SU-DHL-6 (cell line): ENCODE measurements at regions not wholly inside any gene's neighbourhood (a gene's known extent, or its start where the extent isn't known, plus 50 kb on each side); places are given as distances from the start of the nearest gene placed in this dataset.

Experiments used
- CTCF ChIP-seq: fragments of 200-600 bp; sonication (generic); IDR thresholded peaks from one replicate; pipeline ENCODE4 v1.5.1; 2017; ENCODE audit warnings: antibody characterized with exemption, mild to moderate bottlenecking, low read length, moderate library complexity; ENCODE audit not compliant: insufficient read depth, poor library complexity, severe bottlenecking
- EZH2phosphoT487 ChIP-seq: fragments of 200-600 bp; sonication (generic), shearing (Covaris generic); conservative IDR thresholded peaks from 2 replicates; pipeline ENCODE4 v1.6.1; 2018; ENCODE audit warnings: mild to moderate bottlenecking, antibody characterized with exemption, low read length, moderate library complexity, mixed read lengths

- TF ChIP-seq CTCF (no peak), EZH2phosphoT487 (no peak)
These were observed 1261.3 kb upstream of the SPRY2 start for GRCh38 chr13:81602241-81602640.
